ENCODE measurements at regions not wholly inside any gene's neighbourhood (a gene's known extent, or its start where the extent isn't known, plus 50 kb on each side); places are given as distances from the start of the nearest gene placed in this dataset.

DNA sequence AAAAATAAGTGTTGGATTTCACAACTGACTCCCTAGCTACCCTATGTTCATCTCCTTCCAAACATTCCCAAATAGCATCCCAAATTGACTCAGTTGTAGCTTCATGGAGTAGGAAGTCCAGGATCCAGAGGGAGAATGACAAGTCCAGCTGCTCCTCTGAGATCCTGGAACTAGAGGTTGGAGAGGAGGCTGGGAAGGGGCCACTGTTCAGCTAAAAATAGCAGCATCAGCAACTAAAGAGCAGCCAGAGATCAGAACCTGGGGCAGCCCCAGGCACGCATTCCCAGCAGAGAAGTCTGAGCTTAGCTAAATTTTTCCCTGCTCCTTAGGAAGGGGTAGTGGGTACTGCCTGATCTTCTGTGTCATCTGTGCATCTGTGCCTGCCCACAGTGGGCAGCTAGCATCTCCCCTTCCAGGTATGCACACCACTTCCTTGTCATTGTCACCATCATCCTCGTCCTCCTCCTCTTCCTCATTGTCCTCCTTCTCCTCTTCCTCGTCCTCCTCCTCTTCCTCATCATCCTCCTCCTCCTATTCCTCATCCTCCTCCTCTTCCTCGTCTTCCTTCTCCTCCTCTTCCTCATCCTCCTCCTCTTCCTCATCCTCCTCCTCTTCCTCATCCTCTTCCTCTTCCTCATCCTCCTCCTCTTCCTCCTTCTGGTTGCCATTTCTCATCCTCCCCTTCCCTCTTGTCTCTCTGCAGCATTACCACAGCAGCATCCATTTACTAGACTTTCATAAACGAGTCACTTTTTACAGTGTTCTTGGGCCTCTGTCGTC, 152.3 kb upstream of the ROPN1 start:
- Histone ChIP-seq H2BK120ac (replicated peaks; ENCODE audit: low read depth, low read length) (no peak overlapping the region), H3K56ac (replicated peaks; ENCODE audit: insufficient read length, low read depth, low read length) (no peak overlapping the region), H3K4me1 (replicated peaks in 1 of 4; ENCODE audit: control insufficient read depth in 3 of 4, insufficient read depth in 4 of 4, low read length in 3 of 4) (peaks cover 0 to 2% (median 0%) of the 10 kb centered on the region in 4 experiments; a peak in 1 of 7 replicates), H3K4me3 (ENCODE audit: extremely low read depth in 1 of 4, insufficient read depth in 2 of 4, low read depth in 3 of 4, low read length in 4 of 4) (no peak overlapping the region), H3K4me2 (ENCODE audit: insufficient read depth in 1 of 2, low read depth in 2 of 2, low read length in 2 of 2) (no peak overlapping the region), H3K18ac (ENCODE audit: extremely low read depth, low read length) (no peak overlapping the region), H2BK12ac (ENCODE audit: low read depth, low read length) (peak overlapping the region; percentile 88; the same call in 1 of the 2 replicates), H2AK5ac (ENCODE audit: low read depth, low read length) (peak overlapping the region; percentile 84; the same call in 1 of the 2 replicates), H3K4ac (replicated peaks; ENCODE audit: insufficient read length, low read depth, low read length) (no peak overlapping the region), H3K9me3 (ENCODE audit: insufficient read depth in 2 of 2, low read depth in 1 of 2, low read length in 1 of 2) (no peaks in the 10 kb centered on the region), H3K36me3 (ENCODE audit: control insufficient read depth in 2 of 4, insufficient read depth in 4 of 4, low read length in 3 of 4) (no peaks in the 10 kb centered on the region), H4K8ac (ENCODE audit: extremely low read depth, insufficient read depth, low read length) (no peak overlapping the region), H2BK5ac (ENCODE audit: low read depth, low read length) (no peak overlapping the region), H4K91ac (replicated peaks; ENCODE audit: insufficient read length, low read length) (no peak overlapping the region), H4K20me1 (replicated peaks in 1 of 2; ENCODE audit: control insufficient read depth in 1 of 2, insufficient read depth in 2 of 2, low read length in 2 of 2) (no peaks in the 10 kb centered on the region), H3K23ac (ENCODE audit: insufficient read length) (no peak overlapping the region), H3K27ac (ENCODE audit: low read depth, low read length) (no peak overlapping the region), H2BK20ac (ENCODE audit: low read length) (no peak overlapping the region), H3K23me2 (ENCODE audit: low read depth, low read length) (no peaks in the 10 kb centered on the region; the same call in 1 of the 2 replicates), H3K9ac (replicated peaks in 1 of 4; ENCODE audit: extremely low read depth in 1 of 4, low read depth in 3 of 4, low read length in 3 of 4) (no peak overlapping the region), H3K27me3 (replicated peaks in 1 of 4; ENCODE audit: control insufficient read depth in 3 of 4, extremely low read depth in 1 of 4, insufficient read depth in 3 of 4, low read length in 3 of 4) (no peaks in the 10 kb centered on the region), H3K14ac (ENCODE audit: insufficient read length) (no peak overlapping the region), H3K79me2 (ENCODE audit: control insufficient read depth in 1 of 2, insufficient read depth in 2 of 2, low read length in 2 of 2) (no peaks in the 10 kb centered on the region), H2AFZ (ENCODE audit: low read length) (no peak overlapping the region), H2BK15ac (ENCODE audit: low read length) (no peak overlapping the region), H4K5ac (ENCODE audit: insufficient read length, low read depth, low read length) (no peak overlapping the region), H3K79me1 (ENCODE audit: low read depth, low read length) (no peaks in the 10 kb centered on the region)
- POLR2A ChIA-PET (ENCODE audit: partially characterized antibody), result interaction anchor here (1.6 kb wide), 1 partner anchor 14 kb away, joined by 5 read pairs; no protein-coding TSS in a partner anchor
- DNase-seq (ENCODE audit: low read depth in 1 of 2, low spot score in 2 of 2), result no peak
- CTCF ChIA-PET (ENCODE audit: partially characterized antibody), result interaction anchor here (0.6 to 1.8 kb wide), 4 partner anchors 14 to 128 kb away, joined by 3 to 4 read pairs (median 3); no protein-coding TSS in a partner anchor
- WGBS, 2 experiments (ENCODE audit: extremely low coverage in 1 of 2, insufficient coverage in 1 of 2, insufficient read length in 1 of 2, insufficient replicate concordance in 2 of 2, low coverage in 1 of 2, low lambda C conversion rate in 2 of 2, missing lambda C conversion rate in 1 of 2), result 82 to 100% methylated on average over 2 to 6 of the region's 6 CpGs
- no peak for FAIRE-seq
- TF ChIP-seq SAP30 (IDR thresholded peaks at IDR 0.05; ENCODE audit: insufficient read depth, insufficient replicate concordance, low read length), result no peak
- no peak for TF ChIP-seq ASH2L (IDR thresholded peaks at IDR 0.05; ENCODE audit: low read length)
- no peak for TF ChIP-seq SUZ12 (IDR thresholded peaks at IDR 0.05; ENCODE audit: low read length)
- TF ChIP-seq TAF7 (optimal IDR thresholded peaks at IDR 0.05; ENCODE audit: borderline replicate concordance, low read depth, low read length), result no peak
- no peak for TF ChIP-seq SIRT6 (IDR thresholded peaks at IDR 0.05; ENCODE audit: low read length)
- TF ChIP-seq JUND (IDR thresholded peaks at IDR 0.05; ENCODE audit: low read length), result no peak
- no peak for TF ChIP-seq RFX5 (IDR thresholded peaks at IDR 0.05; ENCODE audit: borderline replicate concordance, low read depth, low read length)
- no peak for TF ChIP-seq CBX8 (IDR thresholded peaks at IDR 0.05; ENCODE audit: borderline replicate concordance, low read depth, low read length)
- no peak for TF ChIP-seq CHD1 (IDR thresholded peaks at IDR 0.05; ENCODE audit: low read depth, low read length)
- no peak for TF ChIP-seq HDAC2 (IDR thresholded peaks at IDR 0.05; ENCODE audit: borderline replicate concordance in 1 of 2, low read depth in 2 of 2, low read length in 2 of 2)
- TF ChIP-seq CEBPB (IDR thresholded peaks at IDR 0.05; ENCODE audit: low read depth, low read length), result no peak
- TF ChIP-seq SP1 (IDR thresholded peaks at IDR 0.05; ENCODE audit: low read depth, low read length), result no peak
- no peak for TF ChIP-seq FOSL1 (IDR thresholded peaks at IDR 0.05; ENCODE audit: insufficient read depth, low read depth, low read length)
